ENCODE measurements at regions not wholly inside any gene's neighbourhood (a gene's known extent, or its start where the extent isn't known, plus 50 kb on each side); places are given as distances from the start of the nearest gene placed in this dataset.

GRCh38 chr3:190972196-190972595 is 109.7 kb upstream of the GMNC start:
- TF ChIP-seq CTCF (IDR thresholded peaks at IDR 0.05) (no peak), POLR2A (IDR thresholded peaks at IDR 0.05) (no peak)
